GM18511 (cell line): ENCODE measurements at regions not wholly inside any gene's neighbourhood (a gene's known extent, or its start where the extent isn't known, plus 50 kb on each side); places are given as distances from the start of the nearest gene placed in this dataset.
"Not testable (repeated sequence)": the region's sequence is repeated elsewhere in the genome, so short reads cannot be mapped to it uniquely, and the experiment has no call there.

Source experiments
- ATAC-seq: cut with Tn5 transposase; IDR thresholded peaks from one replicate; pipeline ENCODE4 v1.9.1; 2021; ENCODE audit warnings: mild to moderate bottlenecking, moderate library complexity; ENCODE audit not compliant: unreplicated experiment

- no peak for ATAC-seq
These were observed 207.9 kb downstream of the BMP4 start for GRCh38 chr14:53748691-53749090.

GRCh38 chr14:53744857-53745256 lies 211.8 kb downstream of the BMP4 start:
- no peak for ATAC-seq

GRCh38 chr14:53743371-53743770 lies 213.3 kb downstream of the BMP4 start:
- no peak for ATAC-seq

- no peak for ATAC-seq
These were observed 214.4 kb downstream of the BMP4 start for GRCh38 chr14:53742233-53742620.

- ATAC-seq, result no peak
These were observed 215.0 kb downstream of the BMP4 start for GRCh38 chr14:53741479-53742232.

GRCh38 chr14:53740570-53740969 lies 216.1 kb downstream of the BMP4 start:
- no peak for ATAC-seq

- ATAC-seq, result no peak
These were observed 220.7 kb downstream of the BMP4 start for GRCh38 chr14:53735916-53736315.

- no peak for ATAC-seq
These were observed 233.4 kb downstream of the BMP4 start for GRCh38 chr14:53723221-53723620.

- no peak for ATAC-seq
These were observed 237.1 kb downstream of the BMP4 start for GRCh38 chr14:53719536-53719935.

- no peak for ATAC-seq
These were observed 240.0 kb downstream of the BMP4 start for GRCh38 chr14:53716578-53716977.

GRCh38 chr14:53715193-53715721 lies 241.4 kb downstream of the BMP4 start:
- ATAC-seq, result no peak

GRCh38 chr14:53714495-53715192 lies 242.0 kb downstream of the BMP4 start:
- ATAC-seq, result no peak

GRCh38 chr14:53712901-53713300 lies 243.7 kb downstream of the BMP4 start:
- not testable (repeated sequence) for ATAC-seq

- ATAC-seq, result no peak
These were observed 245.4 kb downstream of the BMP4 start for GRCh38 chr14:53711205-53711604.

GRCh38 chr14:53710615-53711014 lies 246.0 kb downstream of the BMP4 start:
- no peak for ATAC-seq

- ATAC-seq, result no peak
These were observed 247.2 kb downstream of the BMP4 start for GRCh38 chr14:53709381-53709780.

GRCh38 chr14:53703457-53703856 lies 253.2 kb downstream of the BMP4 start:
- ATAC-seq, result no peak

GRCh38 chr14:53701108-53701875 lies 255.3 kb downstream of the BMP4 start:
- no peak for ATAC-seq

GRCh38 chr14:53696217-53696965 lies 260.2 kb downstream of the BMP4 start:
- no peak for ATAC-seq

GRCh38 chr14:53695692-53696214 lies 260.9 kb downstream of the BMP4 start:
- ATAC-seq, result no peak
